Endodermal cell (in vitro differentiated cells): ENCODE measurements at regions not wholly inside any gene's neighbourhood (a gene's known extent, or its start where the extent isn't known, plus 50 kb on each side); places are given as distances from the start of the nearest gene placed in this dataset.

Experiments
- DNase-seq: peaks from one replicate; pipeline ENCODE4 v3.0.0-alpha.2; 2017
- H3K27ac ChIP-seq: 2 replicates; pipeline ENCODE4 v1.5.1; 2013; ENCODE audit warnings: mild to moderate bottlenecking, low read depth, low read length, moderate library complexity
- H3K27me3 ChIP-seq: 2 replicates; pipeline ENCODE4 v1.6.1; 2013; ENCODE audit warnings: mild to moderate bottlenecking, low read length, moderate library complexity; ENCODE audit not compliant: insufficient read depth, control insufficient read depth, poor library complexity, severe bottlenecking
- H3K36me3 ChIP-seq: 2 replicates; pipeline ENCODE4 v1.7.0; 2013; ENCODE audit warnings: mild to moderate bottlenecking, low read length, moderate library complexity; ENCODE audit not compliant: control insufficient read depth, insufficient read depth
- H3K4me1 ChIP-seq: one replicate; pipeline ENCODE4 v1.7.0; 2013; ENCODE audit warnings: low read length; ENCODE audit not compliant: control insufficient read depth, insufficient read depth
- H3K4me3 ChIP-seq: 2 replicates; pipeline ENCODE4 v1.5.1; 2013; ENCODE audit warnings: mild to moderate bottlenecking, low read length, moderate library complexity
- H3K9ac ChIP-seq: 2 replicates; pipeline ENCODE4 v1.6.1; 2013; ENCODE audit warnings: mild to moderate bottlenecking, low read length, moderate library complexity; ENCODE audit not compliant: poor library complexity, severe bottlenecking; ENCODE audit errors: extremely low read depth
- H3K9me3 ChIP-seq: 2 replicates; pipeline ENCODE4 v1.6.1; 2013; ENCODE audit warnings: mild to moderate bottlenecking, low read length, moderate library complexity; ENCODE audit not compliant: control insufficient read depth
- H3K27ac Mint-ChIP-seq: 2 replicates; pipeline ENCODE4 v1.8.0; 2020; ENCODE audit warnings: mixed read lengths
- H3K27me3 Mint-ChIP-seq: 2 replicates; pipeline ENCODE4 v1.8.0; 2021; ENCODE audit warnings: mild to moderate bottlenecking, mixed read lengths; ENCODE audit not compliant: insufficient read depth
- H3K36me3 Mint-ChIP-seq: 2 replicates; pipeline ENCODE4 v1.8.0; 2020; ENCODE audit warnings: low read depth, mixed read lengths
- H3K4me1 Mint-ChIP-seq: 2 replicates; pipeline ENCODE4 v1.8.0; 2020; ENCODE audit warnings: mixed read lengths
- H3K4me3 Mint-ChIP-seq: 2 replicates; pipeline ENCODE4 v1.8.0; 2020; ENCODE audit warnings: mild to moderate bottlenecking, moderate library complexity, mixed read lengths
- H3K9me3 Mint-ChIP-seq: 2 replicates; pipeline ENCODE4 v1.8.0; 2020; ENCODE audit warnings: mild to moderate bottlenecking, mixed read lengths
- WGBS, 2 experiments: methylation state at CpG; one replicate each; pipeline versions ENCODE4 v1.1.5 to v1.1.7; 2013; ENCODE audit warnings: missing lambda C conversion rate in 2 of 2, mixed read lengths in 1 of 2; ENCODE audit not compliant: insufficient coverage in 1 of 2, insufficient read length in 1 of 2; 5-methylcytosine and 5-hydroxymethylcytosine counted together
- TF ChIP-seq, protein P1 (sequence below): fragments of 200-600 bp; sonication (generic); conservative IDR thresholded peaks from 2 replicates; pipeline ENCODE4 v1.5.0; 2021; ENCODE audit warnings: antibody characterized with exemption, mild to moderate bottlenecking

DNA sequence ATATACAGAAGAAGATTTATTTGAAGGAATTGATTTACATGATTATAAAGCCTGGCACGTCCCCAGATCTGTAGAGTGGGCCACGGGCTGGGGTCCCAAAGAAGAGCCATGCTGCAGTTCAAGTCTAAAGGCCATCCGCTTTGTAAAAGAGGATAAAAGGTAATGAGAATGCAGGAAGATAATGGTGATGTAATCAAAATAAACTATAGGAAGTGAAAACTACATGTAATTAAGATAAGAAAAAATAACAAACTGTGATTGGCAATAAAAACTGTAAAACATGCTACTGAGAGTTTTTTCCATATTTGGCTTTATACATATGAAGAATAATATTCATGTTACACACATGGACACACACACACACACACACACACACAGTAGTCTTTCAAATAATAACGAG, 59.0 kb upstream of the TMEFF2 start:
- no peak for DNase-seq
- Histone ChIP-seq H3K27me3 (no peaks in the 10 kb centered on the region), H3K4me1 (peaks cover 7% of the 10 kb centered on the region), H3K9ac (no peak overlapping the region), H3K4me3 (no peak overlapping the region), H3K27ac (no peak overlapping the region), H3K36me3 (no peaks in the 10 kb centered on the region), H3K9me3 (peaks cover 8% of the 10 kb centered on the region)
- TF ChIP-seq, protein P1, sequence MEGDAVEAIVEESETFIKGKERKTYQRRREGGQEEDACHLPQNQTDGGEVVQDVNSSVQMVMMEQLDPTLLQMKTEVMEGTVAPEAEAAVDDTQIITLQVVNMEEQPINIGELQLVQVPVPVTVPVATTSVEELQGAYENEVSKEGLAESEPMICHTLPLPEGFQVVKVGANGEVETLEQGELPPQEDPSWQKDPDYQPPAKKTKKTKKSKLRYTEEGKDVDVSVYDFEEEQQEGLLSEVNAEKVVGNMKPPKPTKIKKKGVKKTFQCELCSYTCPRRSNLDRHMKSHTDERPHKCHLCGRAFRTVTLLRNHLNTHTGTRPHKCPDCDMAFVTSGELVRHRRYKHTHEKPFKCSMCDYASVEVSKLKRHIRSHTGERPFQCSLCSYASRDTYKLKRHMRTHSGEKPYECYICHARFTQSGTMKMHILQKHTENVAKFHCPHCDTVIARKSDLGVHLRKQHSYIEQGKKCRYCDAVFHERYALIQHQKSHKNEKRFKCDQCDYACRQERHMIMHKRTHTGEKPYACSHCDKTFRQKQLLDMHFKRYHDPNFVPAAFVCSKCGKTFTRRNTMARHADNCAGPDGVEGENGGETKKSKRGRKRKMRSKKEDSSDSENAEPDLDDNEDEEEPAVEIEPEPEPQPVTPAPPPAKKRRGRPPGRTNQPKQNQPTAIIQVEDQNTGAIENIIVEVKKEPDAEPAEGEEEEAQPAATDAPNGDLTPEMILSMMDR: no peak
- H3K4me1 Mint-ChIP-seq: peaks cover 11% of the 10 kb centered on the region
- H3K27ac Mint-ChIP-seq: no peak overlapping the region
- no peak overlapping the region for H3K4me3 Mint-ChIP-seq
- no peaks in the 10 kb centered on the region for H3K9me3 Mint-ChIP-seq
- WGBS, 2 experiments: 91 to 96% methylated on average over 4 of the region's 4 CpGs
- H3K27me3 Mint-ChIP-seq: no peaks in the 10 kb centered on the region
- no peaks in the 10 kb centered on the region for H3K36me3 Mint-ChIP-seq

DNA sequence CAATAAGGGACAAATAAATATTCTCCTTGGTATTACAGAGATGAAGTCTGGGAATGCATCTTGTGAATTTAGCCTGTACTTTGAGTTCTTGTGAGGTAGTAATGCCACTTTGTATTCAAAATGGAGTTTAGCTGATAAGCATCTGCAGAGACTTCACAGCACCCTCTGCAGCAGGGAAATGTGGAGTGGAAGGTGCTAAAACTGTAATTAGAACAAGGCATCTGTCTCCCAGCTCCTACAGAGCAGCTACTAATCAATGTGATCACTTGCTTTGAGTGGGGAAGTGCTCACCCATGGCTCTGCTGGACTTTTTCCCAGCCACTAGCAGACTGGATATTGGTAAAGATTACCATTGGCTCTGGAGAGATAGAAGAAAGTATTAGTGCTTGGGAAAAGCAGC, 56.2 kb upstream of the TMEFF2 start:
- H3K4me3 ChIP-seq: peak overlapping the region; percentile 48
- Mint-ChIP-seq H3K27ac (no peak overlapping the region), H3K9me3 (peaks cover 2% of the 10 kb centered on the region), H3K4me3 (no peak overlapping the region), H3K36me3 (no peaks in the 10 kb centered on the region), H3K4me1 (peaks cover 11% of the 10 kb centered on the region), H3K27me3 (no peaks in the 10 kb centered on the region)
- no peak for DNase-seq
- H3K27me3 ChIP-seq: no peaks in the 10 kb centered on the region
- H3K27ac ChIP-seq: no peak overlapping the region
- no peaks in the 10 kb centered on the region for H3K36me3 ChIP-seq
- peaks cover 7% of the 10 kb centered on the region for H3K4me1 ChIP-seq
- TF ChIP-seq, protein P1: no peak
- peaks cover 12% of the 10 kb centered on the region for H3K9me3 ChIP-seq
- H3K9ac ChIP-seq: no peak overlapping the region

DNA sequence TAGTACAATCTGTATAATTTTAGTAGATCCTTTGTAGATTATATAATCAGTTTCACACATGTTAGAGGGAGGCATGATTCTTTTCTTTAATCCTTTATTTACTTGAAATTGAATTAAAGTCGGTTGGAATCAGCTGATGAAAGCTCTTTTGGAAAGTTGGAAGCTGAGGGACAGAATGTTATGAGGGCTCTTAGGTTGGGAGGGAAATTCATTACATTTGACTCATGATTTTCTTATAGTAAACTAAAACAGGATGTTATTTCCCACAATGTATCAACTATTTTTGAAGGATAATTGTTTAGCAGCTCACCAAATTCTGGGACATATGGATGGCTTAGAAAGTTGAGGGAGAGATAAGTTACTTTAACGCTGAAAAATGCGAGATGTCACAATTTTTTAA, 52.7 kb upstream of the TMEFF2 start:
- Mint-ChIP-seq H3K4me3 (no peak overlapping the region), H3K4me1 (peaks cover 11% of the 10 kb centered on the region), H3K36me3 (no peaks in the 10 kb centered on the region), H3K27me3 (no peaks in the 10 kb centered on the region), H3K27ac (no peak overlapping the region), H3K9me3 (peaks cover 2% of the 10 kb centered on the region)
- peaks cover 7% of the 10 kb centered on the region for H3K4me1 ChIP-seq
- no peak for DNase-seq
- H3K36me3 ChIP-seq: no peaks in the 10 kb centered on the region
- H3K27ac ChIP-seq: no peak overlapping the region
- H3K9me3 ChIP-seq: peaks cover 12% of the 10 kb centered on the region
- no peak overlapping the region for H3K4me3 ChIP-seq
- no peaks in the 10 kb centered on the region for H3K27me3 ChIP-seq
- 100% methylated on average over 3 of the region's 3 CpGs; no CpG with 5 or more reads in 1 of the 2 experiments for WGBS, 2 experiments
- H3K9ac ChIP-seq: no peak overlapping the region
- TF ChIP-seq, protein P1: no peak
